NB4 (cell line): ENCODE measurements at regions not wholly inside any gene's neighbourhood (a gene's known extent, or its start where the extent isn't known, plus 50 kb on each side); places are given as distances from the start of the nearest gene placed in this dataset.

ENCODE experiments used
- POLR2A ChIP-seq: IDR thresholded peaks from 2 replicates; pipeline ENCODE4 v1.6.1; 2011; ENCODE audit warnings: mild to moderate bottlenecking; ENCODE audit not compliant: insufficient read length; ENCODE audit errors: extremely low read depth
- TF ChIP-seq, protein P1 (sequence below): IDR thresholded peaks from one replicate; pipeline ENCODE4 v1.5.1; 2012; ENCODE audit warnings: low read depth, low read length
- TF ChIP-seq, protein P2 (sequence below): IDR thresholded peaks from 2 replicates; pipeline ENCODE4 v1.6.1; 2011; ENCODE audit warnings: low read depth, low read length

DNA sequence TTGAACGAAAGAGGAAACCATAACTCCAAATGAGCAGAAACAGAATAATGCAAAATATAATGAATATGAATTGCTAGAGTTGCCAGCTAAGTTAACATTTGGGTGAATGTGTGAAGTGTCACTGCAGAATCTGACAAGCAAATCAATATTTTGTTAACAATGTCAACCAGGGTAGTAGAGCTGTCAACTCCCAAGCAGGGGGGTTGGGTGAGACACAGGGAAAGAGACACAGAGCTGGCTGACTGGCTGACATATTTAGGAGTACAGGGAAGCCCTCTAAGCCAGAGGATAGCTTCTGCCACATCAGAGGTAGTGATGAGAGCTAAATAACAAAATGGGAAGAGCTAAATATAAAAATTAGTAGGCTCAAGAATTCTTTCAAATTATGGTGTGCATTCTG lies 393.1 kb upstream of the KCND2 start:
- TF ChIP-seq, protein P1, sequence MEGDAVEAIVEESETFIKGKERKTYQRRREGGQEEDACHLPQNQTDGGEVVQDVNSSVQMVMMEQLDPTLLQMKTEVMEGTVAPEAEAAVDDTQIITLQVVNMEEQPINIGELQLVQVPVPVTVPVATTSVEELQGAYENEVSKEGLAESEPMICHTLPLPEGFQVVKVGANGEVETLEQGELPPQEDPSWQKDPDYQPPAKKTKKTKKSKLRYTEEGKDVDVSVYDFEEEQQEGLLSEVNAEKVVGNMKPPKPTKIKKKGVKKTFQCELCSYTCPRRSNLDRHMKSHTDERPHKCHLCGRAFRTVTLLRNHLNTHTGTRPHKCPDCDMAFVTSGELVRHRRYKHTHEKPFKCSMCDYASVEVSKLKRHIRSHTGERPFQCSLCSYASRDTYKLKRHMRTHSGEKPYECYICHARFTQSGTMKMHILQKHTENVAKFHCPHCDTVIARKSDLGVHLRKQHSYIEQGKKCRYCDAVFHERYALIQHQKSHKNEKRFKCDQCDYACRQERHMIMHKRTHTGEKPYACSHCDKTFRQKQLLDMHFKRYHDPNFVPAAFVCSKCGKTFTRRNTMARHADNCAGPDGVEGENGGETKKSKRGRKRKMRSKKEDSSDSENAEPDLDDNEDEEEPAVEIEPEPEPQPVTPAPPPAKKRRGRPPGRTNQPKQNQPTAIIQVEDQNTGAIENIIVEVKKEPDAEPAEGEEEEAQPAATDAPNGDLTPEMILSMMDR: no peak
- TF ChIP-seq POLR2A: no peak
- TF ChIP-seq, protein P2, sequence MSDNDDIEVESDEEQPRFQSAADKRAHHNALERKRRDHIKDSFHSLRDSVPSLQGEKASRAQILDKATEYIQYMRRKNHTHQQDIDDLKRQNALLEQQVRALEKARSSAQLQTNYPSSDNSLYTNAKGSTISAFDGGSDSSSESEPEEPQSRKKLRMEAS: no peak
